ENCODE measurements at regions not wholly inside any gene's neighbourhood (a gene's known extent, or its start where the extent isn't known, plus 50 kb on each side); places are given as distances from the start of the nearest gene placed in this dataset.

DNA sequence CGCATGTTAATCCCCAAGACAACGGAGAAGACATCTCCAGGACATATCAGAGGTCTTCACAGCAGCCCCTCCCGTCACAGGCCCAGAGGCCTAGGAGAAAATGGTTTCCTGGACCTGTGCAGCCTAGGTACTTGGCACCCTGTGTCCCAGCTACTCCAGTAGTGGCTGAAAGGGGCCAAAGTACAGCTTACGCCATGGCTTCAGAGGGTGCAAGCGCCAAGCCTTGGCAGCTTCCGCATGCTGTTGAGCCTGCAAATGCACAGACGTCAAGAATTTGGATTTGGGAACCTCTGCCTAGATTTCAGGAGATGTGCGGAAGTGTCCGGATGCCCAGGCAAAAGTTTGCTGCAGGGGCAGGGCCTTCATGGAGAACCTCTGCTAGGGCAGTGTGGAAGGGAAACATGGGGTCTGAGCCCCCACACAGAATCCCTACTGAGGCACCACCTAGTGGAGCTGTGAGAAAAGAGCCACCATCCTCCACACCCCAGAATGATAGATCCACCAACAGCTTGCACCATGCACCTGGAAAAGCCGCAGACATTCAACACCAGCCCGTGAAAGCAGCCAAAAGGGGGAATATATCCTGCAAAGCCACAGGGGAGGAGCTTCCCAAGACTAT, 159.3 kb upstream of the COX10 start:
- DNase-seq: no peak
- intact Hi-C loops (cut with DNase I): no loop called here
- 92 to 93% methylated on average over 11 of the region's 11 CpGs for WGBS, 2 donors

DNA sequence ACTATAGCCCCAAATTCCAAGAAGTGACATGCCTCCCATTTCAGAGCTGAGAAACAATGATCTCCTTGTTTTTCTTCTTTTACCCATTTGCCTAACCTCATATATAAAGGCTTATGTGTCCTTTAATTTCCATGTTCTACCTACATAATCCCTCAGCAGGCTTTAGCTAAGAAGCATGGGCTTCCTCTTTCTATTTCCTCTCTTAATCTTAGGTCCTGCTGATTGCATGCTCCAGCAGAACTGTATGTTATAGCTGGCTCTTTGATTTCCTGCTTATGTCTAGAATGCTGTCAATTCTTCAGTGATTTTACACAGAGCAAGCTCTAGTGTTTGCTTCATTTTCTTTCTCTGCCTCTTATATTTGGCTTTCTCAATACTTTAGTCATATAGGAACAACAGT, 151.7 kb upstream of the COX10 start:
- no peak overlapping the region for H3K27ac ChIP-seq (ENCODE audit: low read depth in 1 of 2, low read length in 2 of 2)
- no peak for ATAC-seq (ENCODE audit: low FRiP score)
- intact Hi-C loops (cut with DNase I): no loop called here

More for the DNA sequence above, 159.3 kb upstream of the COX10 start:
- no peaks in the 10 kb centered on the region for H3K27me3 ChIP-seq (ENCODE audit: control insufficient read depth in 1 of 2, insufficient read depth in 2 of 2, low read length in 1 of 2)
- H3K9me3 ChIP-seq (ENCODE audit: control insufficient read depth, low read length): no peaks in the 10 kb centered on the region
- H3K4me1 ChIP-seq (ENCODE audit: control insufficient read depth in 1 of 2, insufficient read depth in 2 of 2, low read length in 2 of 2): no peaks in the 10 kb centered on the region
- H3K4me3 ChIP-seq (ENCODE audit: low read length in 2 of 2): no peak overlapping the region
- no peak for ATAC-seq (ENCODE audit: low FRiP score)
- no peaks in the 10 kb centered on the region for H3K36me3 ChIP-seq (ENCODE audit: control insufficient read depth in 1 of 2, insufficient read depth in 2 of 2, low read length in 1 of 2)
- no peak overlapping the region for H3K27ac ChIP-seq (ENCODE audit: low read depth in 1 of 2, low read length in 2 of 2)

DNA sequence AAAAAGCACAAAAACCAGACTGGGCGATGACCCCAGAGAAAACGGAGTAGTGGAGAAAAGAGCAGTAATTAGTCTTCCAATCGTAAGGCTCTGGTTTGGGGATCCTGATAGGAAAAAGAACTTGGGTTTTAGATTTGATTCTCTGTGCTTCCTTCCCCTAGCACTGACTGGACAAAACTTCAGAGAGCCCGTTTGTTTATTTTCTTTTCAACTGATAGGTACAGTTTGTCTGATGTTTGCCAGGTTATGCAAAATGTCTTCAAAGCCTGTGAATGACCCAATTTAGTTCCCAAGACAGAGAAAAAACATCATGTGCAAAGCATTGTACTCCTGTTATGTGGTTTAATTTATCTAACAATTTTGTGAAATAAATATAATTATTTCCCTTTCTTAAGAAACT, 151.1 kb upstream of the COX10 start:
- Histone ChIP-seq H3K4me1 (ENCODE audit: control insufficient read depth in 1 of 2, insufficient read depth in 2 of 2, low read length in 2 of 2) (no peaks in the 10 kb centered on the region), H3K36me3 (ENCODE audit: control insufficient read depth in 1 of 2, insufficient read depth in 2 of 2, low read length in 1 of 2) (no peaks in the 10 kb centered on the region), H3K27ac (ENCODE audit: low read depth in 1 of 2, low read length in 2 of 2) (no peak overlapping the region), H3K9me3 (ENCODE audit: control insufficient read depth, low read length) (no peaks in the 10 kb centered on the region), H3K4me3 (ENCODE audit: low read length in 2 of 2) (no peak overlapping the region), H3K27me3 (ENCODE audit: control insufficient read depth in 1 of 2, insufficient read depth in 2 of 2, low read length in 1 of 2) (no peaks in the 10 kb centered on the region)
- 70 to 73% methylated on average over 4 of the region's 4 CpGs for WGBS, 2 donors
- DNase-seq: no peak
- intact Hi-C loops (cut with DNase I): no loop called here
- ATAC-seq (ENCODE audit: low FRiP score): no peak

More for the DNA sequence above, 151.7 kb upstream of the COX10 start:
- H3K4me3 ChIP-seq (ENCODE audit: low read length in 2 of 2): no peak overlapping the region
- no peaks in the 10 kb centered on the region for H3K36me3 ChIP-seq (ENCODE audit: control insufficient read depth in 1 of 2, insufficient read depth in 2 of 2, low read length in 1 of 2)
- no peaks in the 10 kb centered on the region for H3K27me3 ChIP-seq (ENCODE audit: control insufficient read depth in 1 of 2, insufficient read depth in 2 of 2, low read length in 1 of 2)
- DNase-seq: no peak
- no peaks in the 10 kb centered on the region for H3K9me3 ChIP-seq (ENCODE audit: control insufficient read depth, low read length)
- H3K4me1 ChIP-seq (ENCODE audit: control insufficient read depth in 1 of 2, insufficient read depth in 2 of 2, low read length in 2 of 2): no peaks in the 10 kb centered on the region

DNA sequence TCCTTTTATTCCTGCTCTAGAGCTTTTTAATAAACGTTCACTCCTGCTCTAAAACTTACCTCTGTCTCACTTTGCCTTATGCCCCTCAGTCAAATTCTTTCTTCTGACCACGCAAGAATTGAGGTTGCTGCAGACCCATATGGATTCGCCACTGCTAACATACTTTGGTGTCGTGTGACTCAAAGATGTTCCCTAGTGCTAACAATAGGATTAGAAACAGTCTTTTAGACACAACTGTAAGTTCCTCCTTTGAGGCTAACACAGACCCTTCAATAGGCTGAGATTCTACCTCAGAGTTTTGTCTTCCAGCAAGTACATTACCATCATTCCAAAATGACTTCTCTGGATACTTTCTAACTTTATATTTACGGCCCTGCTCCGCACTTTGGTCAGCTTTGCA, 149.5 kb upstream of the COX10 start:
- H3K9me3 ChIP-seq (ENCODE audit: control insufficient read depth, low read length): no peaks in the 10 kb centered on the region
- H3K27ac ChIP-seq (ENCODE audit: low read depth in 1 of 2, low read length in 2 of 2): no peak overlapping the region
- intact Hi-C loops (cut with DNase I): no loop called here
- no peaks in the 10 kb centered on the region for H3K27me3 ChIP-seq (ENCODE audit: control insufficient read depth in 1 of 2, insufficient read depth in 2 of 2, low read length in 1 of 2)
- H3K4me1 ChIP-seq (ENCODE audit: control insufficient read depth in 1 of 2, insufficient read depth in 2 of 2, low read length in 2 of 2): no peaks in the 10 kb centered on the region
- no peak overlapping the region for H3K4me3 ChIP-seq (ENCODE audit: low read length in 2 of 2)
- 81% methylated on average over 6 of the region's 6 CpGs for WGBS, 2 donors
- DNase-seq (no peak), ATAC-seq (ENCODE audit: low FRiP score) (no peak)
- no peaks in the 10 kb centered on the region for H3K36me3 ChIP-seq (ENCODE audit: control insufficient read depth in 1 of 2, insufficient read depth in 2 of 2, low read length in 1 of 2)

DNA sequence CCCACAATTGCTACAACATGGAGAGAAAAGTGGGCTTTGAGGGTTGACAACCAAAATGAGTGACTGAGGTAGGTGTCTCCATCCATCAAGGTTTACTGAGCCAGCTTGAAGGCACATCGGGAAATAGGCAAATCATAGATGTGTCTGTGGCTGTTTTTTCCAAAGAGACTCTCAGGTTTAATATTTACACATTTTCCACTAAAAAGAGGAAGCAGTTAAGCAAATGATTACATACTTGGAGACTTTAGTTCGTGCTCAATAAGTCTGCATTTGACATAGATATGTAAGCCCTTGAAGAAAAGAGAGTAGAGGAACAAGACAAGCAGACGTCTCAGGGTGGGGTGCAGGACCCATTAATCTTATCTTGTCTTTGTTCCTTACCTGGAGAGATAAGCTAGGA, 148.9 kb upstream of the COX10 start:
- Histone ChIP-seq H3K9me3 (ENCODE audit: control insufficient read depth, low read length) (no peaks in the 10 kb centered on the region), H3K4me1 (ENCODE audit: control insufficient read depth in 1 of 2, insufficient read depth in 2 of 2, low read length in 2 of 2) (no peaks in the 10 kb centered on the region), H3K27me3 (ENCODE audit: control insufficient read depth in 1 of 2, insufficient read depth in 2 of 2, low read length in 1 of 2) (no peaks in the 10 kb centered on the region), H3K27ac (ENCODE audit: low read depth in 1 of 2, low read length in 2 of 2) (no peak overlapping the region), H3K4me3 (ENCODE audit: low read length in 2 of 2) (no peak overlapping the region), H3K36me3 (ENCODE audit: control insufficient read depth in 1 of 2, insufficient read depth in 2 of 2, low read length in 1 of 2) (no peaks in the 10 kb centered on the region)
- DNase-seq: no peak
- ATAC-seq (ENCODE audit: low FRiP score): no peak
- WGBS, 2 donors: 80 to 84% methylated on average over 3 of the region's 3 CpGs
- intact Hi-C loops (cut with DNase I): no loop called here

DNA sequence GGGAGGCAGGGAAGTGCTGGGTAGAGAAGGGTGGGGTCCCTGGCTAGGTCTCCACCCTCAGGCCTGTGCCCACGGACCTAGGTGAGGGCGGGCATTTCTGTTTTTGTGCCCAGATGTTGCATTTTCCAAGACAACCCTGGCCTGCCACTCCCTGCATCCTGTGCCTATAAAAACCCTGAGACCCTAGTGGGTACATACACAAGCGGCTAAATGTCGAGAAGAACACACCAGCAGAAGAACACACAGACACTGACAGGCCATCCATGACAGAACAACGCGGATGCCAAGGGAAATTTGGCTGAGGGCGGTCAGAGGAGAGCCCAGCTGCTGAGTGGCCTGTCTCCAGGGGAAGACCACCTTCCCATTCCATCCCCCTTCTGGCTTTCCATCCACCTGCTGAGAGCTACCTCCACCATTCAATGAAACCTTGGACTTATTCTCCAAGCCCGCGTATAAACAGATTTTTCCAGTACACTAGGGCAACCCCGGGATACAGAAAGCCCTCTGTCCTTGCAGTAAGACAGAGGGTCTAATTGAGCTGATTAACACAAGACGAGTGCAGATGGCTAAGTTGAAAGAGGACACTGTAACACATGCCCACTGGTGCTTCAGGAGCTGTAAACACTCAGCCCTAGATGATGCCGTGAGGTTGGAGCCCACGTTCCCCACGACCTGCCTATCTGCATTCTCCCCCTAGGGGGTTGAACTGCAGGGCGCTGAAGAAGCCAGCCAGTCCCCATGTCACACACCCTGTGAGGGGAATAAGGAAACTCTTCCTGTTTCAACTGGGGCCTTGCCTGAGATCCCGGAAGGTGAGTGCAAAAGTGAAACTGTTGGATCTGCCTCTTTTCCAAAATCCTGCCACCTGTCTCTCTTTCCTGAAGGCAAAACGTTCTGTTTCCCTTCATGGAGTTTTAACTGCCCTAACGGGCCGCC, 147.2 kb upstream of the COX10 start:
- ATAC-seq (ENCODE audit: low FRiP score) (no peak), DNase-seq (no peak)
- H3K36me3 ChIP-seq (ENCODE audit: control insufficient read depth in 1 of 2, insufficient read depth in 2 of 2, low read length in 1 of 2): no peaks in the 10 kb centered on the region
- no peak overlapping the region for H3K4me3 ChIP-seq (ENCODE audit: low read length in 2 of 2)
- no peak overlapping the region for H3K27ac ChIP-seq (ENCODE audit: low read depth in 1 of 2, low read length in 2 of 2)
- intact Hi-C loops (cut with DNase I): no loop called here
- H3K27me3 ChIP-seq (ENCODE audit: control insufficient read depth in 1 of 2, insufficient read depth in 2 of 2, low read length in 1 of 2): no peaks in the 10 kb centered on the region
- no peaks in the 10 kb centered on the region for H3K9me3 ChIP-seq (ENCODE audit: control insufficient read depth, low read length)
- whole genome bisulfite sequencing, 2 donors: 88 to 89% methylated on average over 19 of the region's 19 CpGs
- no peaks in the 10 kb centered on the region for H3K4me1 ChIP-seq (ENCODE audit: control insufficient read depth in 1 of 2, insufficient read depth in 2 of 2, low read length in 2 of 2)

DNA sequence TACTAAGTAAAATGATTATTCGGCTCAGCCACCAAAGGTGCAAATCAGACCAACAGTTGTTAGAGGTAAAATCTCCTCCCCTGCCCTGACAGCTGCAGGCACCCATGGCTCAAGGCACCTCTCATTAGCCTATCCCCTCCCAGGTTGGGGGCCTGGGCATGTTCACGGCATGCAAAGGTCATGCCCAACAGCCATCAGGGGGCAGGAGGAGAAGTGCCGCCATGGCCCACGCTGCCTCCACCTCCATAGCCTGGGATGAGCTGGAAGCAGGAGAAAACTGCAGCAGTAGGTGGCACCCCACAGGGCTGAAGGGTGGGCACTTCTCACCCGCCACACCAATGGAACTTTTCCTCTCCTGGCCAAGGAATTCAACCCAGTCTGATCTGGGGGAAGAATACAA, 146.4 kb upstream of the COX10 start:
- ATAC-seq (ENCODE audit: low FRiP score) (no peak), DNase-seq (no peak)
- H3K27me3 ChIP-seq (ENCODE audit: control insufficient read depth in 1 of 2, insufficient read depth in 2 of 2, low read length in 1 of 2): no peaks in the 10 kb centered on the region
- H3K27ac ChIP-seq (ENCODE audit: low read depth in 1 of 2, low read length in 2 of 2): no peak overlapping the region
- no peak overlapping the region for H3K4me3 ChIP-seq (ENCODE audit: low read length in 2 of 2)
- WGBS, 2 donors: 94 to 97% methylated on average over 5 of the region's 5 CpGs
- intact Hi-C loops (cut with DNase I): no loop called here
- no peaks in the 10 kb centered on the region for H3K4me1 ChIP-seq (ENCODE audit: control insufficient read depth in 1 of 2, insufficient read depth in 2 of 2, low read length in 2 of 2)
- H3K9me3 ChIP-seq (ENCODE audit: control insufficient read depth, low read length): no peaks in the 10 kb centered on the region
- no peaks in the 10 kb centered on the region for H3K36me3 ChIP-seq (ENCODE audit: control insufficient read depth in 1 of 2, insufficient read depth in 2 of 2, low read length in 1 of 2)

DNA sequence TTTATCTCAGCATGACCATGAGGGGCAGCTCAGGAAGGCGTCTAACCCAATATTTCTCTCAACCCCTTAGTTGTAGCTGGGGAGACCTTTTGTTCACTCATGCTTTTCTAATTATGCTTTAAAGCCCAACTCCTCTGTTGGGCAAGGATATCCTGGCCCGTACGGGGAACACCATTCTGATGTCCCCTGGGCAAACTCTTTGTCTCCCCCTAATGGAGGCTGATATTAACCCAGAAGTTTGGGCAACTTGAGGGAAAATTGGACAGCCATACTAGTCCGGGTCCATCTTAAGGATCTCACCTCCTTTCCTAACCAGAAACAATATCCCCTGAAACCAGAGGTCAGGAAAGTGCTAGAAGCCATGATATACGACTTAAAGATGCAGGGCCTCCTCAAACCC, 143.7 kb upstream of the COX10 start:
- DNase-seq (no peak), ATAC-seq (ENCODE audit: low FRiP score) (no peak)
- Histone ChIP-seq H3K4me3 (ENCODE audit: low read length in 2 of 2) (no peak overlapping the region), H3K4me1 (ENCODE audit: control insufficient read depth in 1 of 2, insufficient read depth in 2 of 2, low read length in 2 of 2) (no peaks in the 10 kb centered on the region), H3K36me3 (ENCODE audit: control insufficient read depth in 1 of 2, insufficient read depth in 2 of 2, low read length in 1 of 2) (no peaks in the 10 kb centered on the region), H3K27ac (ENCODE audit: low read depth in 1 of 2, low read length in 2 of 2) (no peak overlapping the region), H3K9me3 (ENCODE audit: control insufficient read depth, low read length) (no peaks in the 10 kb centered on the region), H3K27me3 (ENCODE audit: control insufficient read depth in 1 of 2, insufficient read depth in 2 of 2, low read length in 1 of 2) (no peaks in the 10 kb centered on the region)
- 95 to 99% methylated on average over 5 of the region's 5 CpGs for WGBS, 2 donors
- intact Hi-C loops (cut with DNase I): no loop called here

DNA sequence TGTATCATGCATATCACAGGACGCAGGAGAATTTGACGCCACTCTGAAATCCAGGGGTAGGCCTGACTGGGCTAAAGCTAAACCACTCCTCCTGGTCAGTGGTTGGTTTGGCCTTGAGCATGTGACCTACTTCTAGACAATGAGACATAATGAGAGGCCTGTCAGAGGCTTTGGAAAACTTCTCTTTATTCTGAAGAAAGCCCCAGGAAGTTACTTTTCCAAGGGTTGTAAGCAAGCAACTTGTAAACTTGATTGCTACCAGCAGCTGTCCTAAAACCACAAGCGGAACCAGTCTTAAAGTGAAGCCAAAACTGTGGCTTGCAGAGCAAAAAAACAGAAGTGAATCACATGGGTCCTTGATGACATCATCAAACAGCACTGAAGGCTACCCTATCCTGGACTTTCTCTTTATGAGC, 138.2 kb upstream of the COX10 start:
- 95% methylated on average over 3 of the region's 3 CpGs for WGBS, 2 donors
- no peak overlapping the region for H3K4me3 ChIP-seq (ENCODE audit: low read length in 2 of 2)

More for the DNA sequence above, 138.2 kb upstream of the COX10 start:
- Histone ChIP-seq H3K4me1 (ENCODE audit: control insufficient read depth in 1 of 2, insufficient read depth in 2 of 2, low read length in 2 of 2) (peaks cover 0 to 2% of the 10 kb centered on the region in 2 donors), H3K9me3 (ENCODE audit: control insufficient read depth, low read length) (no peaks in the 10 kb centered on the region), H3K27ac (ENCODE audit: low read depth in 1 of 2, low read length in 2 of 2) (no peak overlapping the region), H3K27me3 (ENCODE audit: control insufficient read depth in 1 of 2, insufficient read depth in 2 of 2, low read length in 1 of 2) (no peaks in the 10 kb centered on the region), H3K36me3 (ENCODE audit: control insufficient read depth in 1 of 2, insufficient read depth in 2 of 2, low read length in 1 of 2) (no peaks in the 10 kb centered on the region)
- intact Hi-C loops (cut with DNase I): no loop called here
- DNase-seq (peak in 1 of 2 donors; percentile 59), ATAC-seq (ENCODE audit: low FRiP score) (peak; percentile 62)

Data from aorta (tissue), 5 donors.